Uterus (tissue), 3 donors: ENCODE measurements at regions not wholly inside any gene's neighbourhood (a gene's known extent, or its start where the extent isn't known, plus 50 kb on each side); places are given as distances from the start of the nearest gene placed in this dataset.

Source experiments
- DNase-seq, 2 donors: peaks; one replicate each; pipeline ENCODE4 v3.0.0-alpha.2; 2019 to 2020
- H3K27ac ChIP-seq, 2 donors: fragments of 200-600 bp; sonication (generic); 1 replicate in 1 of 2; 2 replicates in 1 of 2; pipeline ENCODE4 v1.5.1; 2016 to 2018
- H3K27me3 ChIP-seq, 2 donors: fragments of 200-600 bp; sonication (generic); one replicate each; pipeline ENCODE4 v1.5.1; 2018 to 2019; ENCODE audit warnings: control low read depth in 1 of 2
- H3K36me3 ChIP-seq, 2 donors: fragments of 200-600 bp; sonication (generic); one replicate each; pipeline ENCODE4 v1.5.1; 2019; ENCODE audit warnings: control low read depth in 1 of 2
- H3K4me1 ChIP-seq, 2 donors: fragments of 200-600 bp; sonication (generic); one replicate each; pipeline ENCODE4 v1.5.1; 2018 to 2019; ENCODE audit warnings: control low read depth in 1 of 2
- H3K4me3 ChIP-seq, 2 donors: fragments of 200-600 bp; sonication (generic); 1 replicate in 1 of 2; 2 replicates in 1 of 2; pipeline ENCODE4 v1.5.1; 2018 to 2019; ENCODE audit warnings: mild to moderate bottlenecking in 1 of 2
- H3K9me3 ChIP-seq, 2 donors: fragments of 200-600 bp; sonication (generic); one replicate each; pipeline ENCODE4 v1.5.1; 2019; ENCODE audit warnings: control low read depth in 1 of 2
- POLR2A ChIP-seq, 2 donors: fragments of 450-650 bp; IDR thresholded peaks; one replicate each; pipeline ENCODE4 v1.6.1; 2016; ENCODE audit warnings: antibody characterized with exemption in 2 of 2, mild to moderate bottlenecking in 1 of 2, moderate library complexity in 1 of 2
- intact Hi-C: fragments of 100-400 bp; cut with DNase I; formaldehyde crosslinking; loops from one replicate; pipeline ENCODE4 v1.15.1; 2023; ENCODE audit warnings: low total_unique reads
- TF ChIP-seq, protein P1 (sequence below), 4 experiments: fragments of 200-600 bp in 2 of 4; fragments of 450-650 bp in 2 of 4; sonication (generic) in 2 of 4; IDR thresholded peaks; one replicate each; pipeline ENCODE4 v1.5.1; 2016 to 2019; ENCODE audit warnings: antibody characterized with exemption in 4 of 4, mild to moderate bottlenecking in 2 of 4, moderate library complexity in 1 of 4
- donor health status: DM: yes; HTN: yes; CAD: no.

- no peaks in the 10 kb centered on the region for H3K9me3 ChIP-seq
- DNase-seq = no peak
- intact Hi-C loops = no loop called here
- no peak overlapping the region for H3K27ac ChIP-seq
- no peak overlapping the region for H3K4me3 ChIP-seq
- no peaks in the 10 kb centered on the region for H3K4me1 ChIP-seq
- TF ChIP-seq POLR2A (IDR thresholded peaks at IDR 0.05) = no peak
- TF ChIP-seq, protein P1, sequence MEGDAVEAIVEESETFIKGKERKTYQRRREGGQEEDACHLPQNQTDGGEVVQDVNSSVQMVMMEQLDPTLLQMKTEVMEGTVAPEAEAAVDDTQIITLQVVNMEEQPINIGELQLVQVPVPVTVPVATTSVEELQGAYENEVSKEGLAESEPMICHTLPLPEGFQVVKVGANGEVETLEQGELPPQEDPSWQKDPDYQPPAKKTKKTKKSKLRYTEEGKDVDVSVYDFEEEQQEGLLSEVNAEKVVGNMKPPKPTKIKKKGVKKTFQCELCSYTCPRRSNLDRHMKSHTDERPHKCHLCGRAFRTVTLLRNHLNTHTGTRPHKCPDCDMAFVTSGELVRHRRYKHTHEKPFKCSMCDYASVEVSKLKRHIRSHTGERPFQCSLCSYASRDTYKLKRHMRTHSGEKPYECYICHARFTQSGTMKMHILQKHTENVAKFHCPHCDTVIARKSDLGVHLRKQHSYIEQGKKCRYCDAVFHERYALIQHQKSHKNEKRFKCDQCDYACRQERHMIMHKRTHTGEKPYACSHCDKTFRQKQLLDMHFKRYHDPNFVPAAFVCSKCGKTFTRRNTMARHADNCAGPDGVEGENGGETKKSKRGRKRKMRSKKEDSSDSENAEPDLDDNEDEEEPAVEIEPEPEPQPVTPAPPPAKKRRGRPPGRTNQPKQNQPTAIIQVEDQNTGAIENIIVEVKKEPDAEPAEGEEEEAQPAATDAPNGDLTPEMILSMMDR (IDR thresholded peaks at IDR 0.05) = no peak
- no peaks in the 10 kb centered on the region for H3K36me3 ChIP-seq
- H3K27me3 ChIP-seq = no peaks in the 10 kb centered on the region
These were observed 728.3 kb downstream of the EPHA7 start for GRCh38 chr6:92690997-92691599.

DNA sequence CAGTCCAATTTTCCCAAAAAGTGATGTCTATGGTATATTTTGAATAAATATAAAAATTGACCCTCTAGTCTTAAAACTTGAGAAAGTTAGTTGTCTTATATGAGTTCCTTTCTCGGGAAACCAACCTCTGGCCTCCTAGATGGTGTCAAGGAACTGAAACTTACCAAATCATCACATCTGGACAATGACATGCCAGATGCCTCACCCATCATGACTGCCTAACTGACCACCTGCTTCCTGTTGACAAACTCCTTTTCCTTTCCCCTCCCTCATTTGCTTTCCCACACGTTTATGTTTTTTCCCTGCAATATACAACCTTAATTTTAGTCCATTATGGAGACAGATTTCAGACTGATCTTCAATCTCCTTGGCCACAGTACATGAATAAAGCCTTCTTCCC lies 731.0 kb downstream of the EPHA7 start:
- H3K36me3 ChIP-seq = no peaks in the 10 kb centered on the region
- H3K27ac ChIP-seq = no peak overlapping the region
- no peak overlapping the region for H3K4me3 ChIP-seq
- H3K9me3 ChIP-seq = no peaks in the 10 kb centered on the region
- no peaks in the 10 kb centered on the region for H3K27me3 ChIP-seq
- DNase-seq = no peak
- TF ChIP-seq, protein P1 (IDR thresholded peaks at IDR 0.05) = no peak
- no peak for TF ChIP-seq POLR2A (IDR thresholded peaks at IDR 0.05)
- H3K4me1 ChIP-seq = no peaks in the 10 kb centered on the region
- intact Hi-C loops = no loop called here

- no peak for DNase-seq
- Histone ChIP-seq H3K9me3 (no peaks in the 10 kb centered on the region), H3K4me3 (no peak overlapping the region), H3K27ac (no peak overlapping the region), H3K36me3 (no peaks in the 10 kb centered on the region), H3K27me3 (no peaks in the 10 kb centered on the region), H3K4me1 (no peaks in the 10 kb centered on the region)
- intact Hi-C loops = no loop called here
- TF ChIP-seq, protein P1 (IDR thresholded peaks at IDR 0.05) = no peak
- no peak for TF ChIP-seq POLR2A (IDR thresholded peaks at IDR 0.05)
These were observed 732.1 kb downstream of the EPHA7 start for GRCh38 chr6:92687278-92687677.

GRCh38 chr6:92684386-92684785 lies 735.0 kb downstream of the EPHA7 start:
- intact Hi-C loops = no loop called here

DNA sequence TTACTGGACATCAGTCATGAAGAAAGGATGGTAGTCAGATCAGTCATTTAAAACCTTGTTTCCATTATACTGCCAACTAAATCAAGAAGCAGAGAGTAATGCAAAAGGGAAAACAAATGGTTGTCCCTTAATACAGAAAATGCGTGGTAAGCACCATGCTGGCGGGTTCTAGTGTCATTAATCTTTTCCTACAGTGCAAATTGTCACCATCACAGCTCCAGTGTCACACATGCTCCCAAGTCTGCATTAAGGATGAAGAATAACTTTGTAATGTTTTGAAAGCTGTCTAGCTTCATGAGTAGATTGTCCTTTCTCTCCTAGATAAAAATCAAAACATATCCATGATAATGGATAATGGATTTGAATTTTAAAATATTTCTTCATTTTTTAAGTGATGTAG lies 735.6 kb downstream of the EPHA7 start:
- TF ChIP-seq, protein P1 (IDR thresholded peaks at IDR 0.05) = no peak
- TF ChIP-seq POLR2A (IDR thresholded peaks at IDR 0.05) = no peak

More at GRCh38 chr6:92684386-92684785, 735.0 kb downstream of the EPHA7 start:
- no peak overlapping the region for H3K4me3 ChIP-seq
- no peaks in the 10 kb centered on the region for H3K36me3 ChIP-seq
- no peak for DNase-seq
- H3K4me1 ChIP-seq = no peaks in the 10 kb centered on the region
- H3K9me3 ChIP-seq = no peaks in the 10 kb centered on the region
- no peak for TF ChIP-seq POLR2A (IDR thresholded peaks at IDR 0.05)
- TF ChIP-seq, protein P1 (IDR thresholded peaks at IDR 0.05) = no peak
- no peaks in the 10 kb centered on the region for H3K27me3 ChIP-seq
- H3K27ac ChIP-seq = no peak overlapping the region

More for the DNA sequence above, 735.6 kb downstream of the EPHA7 start:
- no peak overlapping the region for H3K4me3 ChIP-seq
- intact Hi-C loops = no loop called here
- H3K27me3 ChIP-seq = no peaks in the 10 kb centered on the region
- H3K27ac ChIP-seq = no peak overlapping the region
- no peak for DNase-seq
- H3K36me3 ChIP-seq = no peaks in the 10 kb centered on the region
- H3K9me3 ChIP-seq = no peaks in the 10 kb centered on the region
- no peaks in the 10 kb centered on the region for H3K4me1 ChIP-seq
